ENCODE measurements at regions not wholly inside any gene's neighbourhood (a gene's known extent, or its start where the extent isn't known, plus 50 kb on each side); places are given as distances from the start of the nearest gene placed in this dataset.

DNA sequence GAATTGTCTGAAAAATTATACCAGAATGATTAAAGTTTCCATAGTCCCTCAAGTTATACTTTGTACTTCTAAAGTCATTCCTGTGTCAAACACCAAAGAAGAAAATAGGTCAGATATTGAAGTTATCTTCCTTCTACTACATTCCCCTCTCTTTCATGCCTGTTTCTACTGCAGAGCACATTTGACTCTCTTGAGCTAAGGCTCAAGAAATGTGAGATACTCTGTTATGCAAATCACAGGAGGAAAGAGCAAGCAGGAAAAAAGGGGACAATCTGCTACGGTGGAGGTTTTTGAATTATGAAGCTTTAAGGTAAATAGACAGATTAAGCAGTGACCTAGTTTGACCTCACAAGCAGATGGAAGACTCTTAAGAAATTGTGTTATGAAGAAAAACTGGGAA lies 198.9 kb upstream of the LDB2 start:
- Histone ChIP-seq H3K4me1 (ENCODE audit: control insufficient read depth in 1 of 2, extremely low read depth in 1 of 2, insufficient read depth in 2 of 2, low read length in 2 of 2) (no peaks in the 10 kb centered on the region), H3K4me3 (ENCODE audit: control insufficient read depth in 1 of 2, extremely low read depth in 1 of 2, low read length in 1 of 2) (no peak overlapping the region), H3K9me3 (no peaks in the 10 kb centered on the region), H3K27ac (ENCODE audit: low read length) (no peak overlapping the region), H3K27me3 (replicated peaks in 1 of 2; ENCODE audit: control insufficient read depth in 2 of 2, extremely low read depth in 1 of 2, insufficient read depth in 2 of 2, low read length in 1 of 2) (no peaks in the 10 kb centered on the region), H3K36me3 (ENCODE audit: control insufficient read depth in 2 of 2, extremely low read depth in 1 of 2, insufficient read depth in 1 of 2, low read length in 1 of 2) (no peaks in the 10 kb centered on the region)
- ATAC-seq (replicated peaks in 1 of 4) (no peak), DNase-seq (no peak)
- H3K27ac Mint-ChIP-seq: no peak overlapping the region
- H3K9me3 Mint-ChIP-seq: no peaks in the 10 kb centered on the region
- H3K4me1 Mint-ChIP-seq: no peaks in the 10 kb centered on the region
- ChIA-PET POLR2A (no interaction called here), CTCF (no interaction called here)
- 100% methylated on average over 1 of the region's 1 CpG for whole genome bisulfite sequencing (ENCODE audit: insufficient coverage)
- no peak overlapping the region for H3K4me3 Mint-ChIP-seq
- peaks cover 0 to 14% of the 10 kb centered on the region in 2 donors for H3K27me3 Mint-ChIP-seq
- H3K36me3 Mint-ChIP-seq: no peaks in the 10 kb centered on the region

DNA sequence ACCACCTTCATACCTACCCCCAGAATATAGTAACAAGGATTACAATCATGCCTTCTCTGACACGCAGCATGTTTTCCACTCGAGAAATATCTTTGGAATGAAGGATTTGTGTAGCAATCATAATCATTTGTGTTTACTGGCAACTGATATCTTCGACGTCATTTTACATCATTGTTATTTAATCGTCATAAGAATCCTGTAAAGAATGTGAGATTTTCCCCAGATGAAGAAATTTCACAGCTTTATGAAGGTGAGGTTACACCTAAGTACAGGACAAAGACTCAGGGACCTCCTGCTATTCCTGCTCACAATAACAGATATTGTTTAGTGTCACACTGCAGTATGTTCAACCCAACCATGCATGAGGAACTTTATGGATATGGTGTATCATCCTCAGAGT lies 198.2 kb upstream of the LDB2 start:
- H3K9me3 Mint-ChIP-seq: no peaks in the 10 kb centered on the region
- no CpG with 5 or more reads among the region's 5 CpGs for WGBS (ENCODE audit: insufficient coverage)

DNA sequence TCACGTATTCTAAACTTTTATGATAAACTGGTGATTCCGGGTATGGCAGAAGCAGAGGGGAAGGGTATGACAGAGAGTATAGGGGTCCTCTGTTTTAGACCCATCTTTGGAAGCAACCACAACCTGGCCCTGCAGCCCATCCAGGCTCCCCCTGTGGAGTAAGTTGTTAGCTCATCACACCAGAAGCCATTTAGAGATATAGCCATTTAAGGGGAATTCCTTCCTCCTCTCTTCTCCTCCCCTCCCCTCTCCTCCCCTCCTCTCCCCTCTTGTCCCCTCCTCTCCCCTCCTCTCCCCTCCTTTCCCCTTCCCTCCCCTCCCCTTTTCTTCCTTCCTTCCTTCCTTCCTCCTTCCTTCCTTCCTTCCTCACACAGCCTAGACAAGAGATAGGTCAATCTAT lies 197.3 kb upstream of the LDB2 start:
- no peaks in the 10 kb centered on the region for H3K4me1 Mint-ChIP-seq
- H3K36me3 Mint-ChIP-seq: no peaks in the 10 kb centered on the region
- H3K9me3 Mint-ChIP-seq: no peaks in the 10 kb centered on the region
- no peak overlapping the region for H3K4me3 Mint-ChIP-seq
- no peak for DNase-seq
- Histone ChIP-seq H3K27ac (ENCODE audit: low read length) (no peak overlapping the region), H3K36me3 (ENCODE audit: control insufficient read depth in 2 of 2, extremely low read depth in 1 of 2, insufficient read depth in 1 of 2, low read length in 1 of 2) (no peaks in the 10 kb centered on the region), H3K27me3 (replicated peaks in 1 of 2; ENCODE audit: control insufficient read depth in 2 of 2, extremely low read depth in 1 of 2, insufficient read depth in 2 of 2, low read length in 1 of 2) (no peaks in the 10 kb centered on the region), H3K4me1 (ENCODE audit: control insufficient read depth in 1 of 2, extremely low read depth in 1 of 2, insufficient read depth in 2 of 2, low read length in 2 of 2) (no peaks in the 10 kb centered on the region), H3K9me3 (no peaks in the 10 kb centered on the region), H3K4me3 (ENCODE audit: control insufficient read depth in 1 of 2, extremely low read depth in 1 of 2, low read length in 1 of 2) (no peak overlapping the region)
- ChIA-PET POLR2A (no interaction called here), CTCF (no interaction called here)
- no peak for ATAC-seq (replicated peaks in 1 of 4)
- peaks cover 0 to 11% of the 10 kb centered on the region in 2 donors for H3K27me3 Mint-ChIP-seq
- H3K27ac Mint-ChIP-seq: no peak overlapping the region
- WGBS (ENCODE audit: insufficient coverage): no CpG with 5 or more reads among the region's 2 CpGs

More for the DNA sequence above, 198.2 kb upstream of the LDB2 start:
- Mint-ChIP-seq H3K27me3 (peaks cover 0 to 11% of the 10 kb centered on the region in 2 donors), H3K27ac (no peak overlapping the region), H3K36me3 (no peaks in the 10 kb centered on the region), H3K4me1 (no peaks in the 10 kb centered on the region), H3K4me3 (no peak overlapping the region)
- DNase-seq (no peak), ATAC-seq (replicated peaks in 1 of 4) (no peak)
- no peaks in the 10 kb centered on the region for H3K27me3 ChIP-seq (replicated peaks in 1 of 2; ENCODE audit: control insufficient read depth in 2 of 2, extremely low read depth in 1 of 2, insufficient read depth in 2 of 2, low read length in 1 of 2)
- H3K4me3 ChIP-seq (ENCODE audit: control insufficient read depth in 1 of 2, extremely low read depth in 1 of 2, low read length in 1 of 2): no peak overlapping the region
- H3K9me3 ChIP-seq: no peaks in the 10 kb centered on the region
- CTCF ChIA-PET: no interaction called here
- POLR2A ChIA-PET: no interaction called here
- H3K27ac ChIP-seq (ENCODE audit: low read length): no peak overlapping the region
- H3K36me3 ChIP-seq (ENCODE audit: control insufficient read depth in 2 of 2, extremely low read depth in 1 of 2, insufficient read depth in 1 of 2, low read length in 1 of 2): no peaks in the 10 kb centered on the region
- H3K4me1 ChIP-seq (ENCODE audit: control insufficient read depth in 1 of 2, extremely low read depth in 1 of 2, insufficient read depth in 2 of 2, low read length in 2 of 2): no peaks in the 10 kb centered on the region

DNA sequence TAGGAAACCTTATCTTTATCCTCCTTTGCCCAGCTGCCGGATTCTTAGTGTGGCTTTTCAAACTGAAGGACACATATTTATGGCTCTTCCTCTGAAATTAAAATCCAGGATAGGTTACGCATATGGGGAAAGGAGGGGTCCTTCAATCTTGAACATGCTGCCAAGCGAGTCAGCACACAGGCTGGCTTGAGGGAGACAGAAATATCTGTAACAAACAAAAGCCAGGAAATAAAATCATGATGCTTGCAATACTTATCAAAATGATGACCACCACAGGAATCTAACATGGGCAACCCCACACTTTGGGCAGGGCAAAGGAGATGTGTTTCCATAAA lies 196.4 kb upstream of the LDB2 start:
- H3K27me3 Mint-ChIP-seq: peaks cover 0 to 11% of the 10 kb centered on the region in 2 donors
- ATAC-seq (replicated peaks in 1 of 4) (no peak), DNase-seq (no peak)
- Histone ChIP-seq H3K4me3 (ENCODE audit: control insufficient read depth in 1 of 2, extremely low read depth in 1 of 2, low read length in 1 of 2) (no peak overlapping the region), H3K9me3 (no peaks in the 10 kb centered on the region), H3K4me1 (ENCODE audit: control insufficient read depth in 1 of 2, extremely low read depth in 1 of 2, insufficient read depth in 2 of 2, low read length in 2 of 2) (no peaks in the 10 kb centered on the region), H3K27ac (ENCODE audit: low read length) (no peak overlapping the region), H3K36me3 (ENCODE audit: control insufficient read depth in 2 of 2, extremely low read depth in 1 of 2, insufficient read depth in 1 of 2, low read length in 1 of 2) (no peaks in the 10 kb centered on the region), H3K27me3 (replicated peaks in 1 of 2; ENCODE audit: control insufficient read depth in 2 of 2, extremely low read depth in 1 of 2, insufficient read depth in 2 of 2, low read length in 1 of 2) (no peaks in the 10 kb centered on the region)
- no CpG with 5 or more reads among the region's 3 CpGs for whole genome bisulfite sequencing (ENCODE audit: insufficient coverage)
- no peaks in the 10 kb centered on the region for H3K4me1 Mint-ChIP-seq
- CTCF ChIA-PET: no interaction called here
- POLR2A ChIA-PET: no interaction called here
- H3K4me3 Mint-ChIP-seq: no peak overlapping the region
- no peaks in the 10 kb centered on the region for H3K9me3 Mint-ChIP-seq
- no peaks in the 10 kb centered on the region for H3K36me3 Mint-ChIP-seq
- no peak overlapping the region for H3K27ac Mint-ChIP-seq

DNA sequence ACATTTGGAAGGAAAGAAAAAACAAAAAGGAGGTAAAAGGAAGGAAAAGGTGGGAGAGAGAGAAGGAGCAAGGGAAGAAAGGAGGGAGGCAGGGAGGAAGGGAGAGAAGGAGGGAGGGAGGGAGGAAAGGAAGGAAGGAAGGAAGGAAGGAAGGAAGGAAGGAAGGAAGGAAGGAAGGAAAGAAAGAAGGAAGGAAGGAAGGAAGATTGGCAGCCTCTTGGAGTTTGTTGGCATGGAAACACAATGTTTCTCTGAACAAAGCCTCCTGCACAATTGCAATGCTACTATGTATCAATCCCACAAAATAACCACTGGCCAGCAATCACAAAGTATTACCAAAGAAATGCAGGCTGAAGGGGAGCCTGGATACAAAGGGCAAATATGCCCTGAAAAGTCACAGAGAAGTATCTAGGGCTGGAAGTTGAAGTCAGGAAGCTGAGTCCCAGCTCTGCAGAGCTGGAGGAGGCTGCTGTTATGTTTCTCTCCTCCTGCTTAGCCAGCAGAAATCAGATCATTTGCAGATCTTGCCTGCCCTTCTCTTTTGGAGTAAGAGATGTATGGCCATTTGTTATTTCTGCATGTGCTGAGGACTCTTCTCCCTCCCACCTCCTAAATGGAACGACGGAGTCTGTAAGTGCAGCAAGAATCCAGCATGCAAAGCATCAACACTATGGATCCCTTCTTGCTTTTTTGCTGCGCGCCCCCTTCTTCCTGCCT lies 195.9 kb upstream of the LDB2 start:
- DNase-seq (no peak), ATAC-seq (replicated peaks in 1 of 4) (no peak)
- POLR2A ChIA-PET: no interaction called here
- Histone ChIP-seq H3K27me3 (replicated peaks in 1 of 2; ENCODE audit: control insufficient read depth in 2 of 2, extremely low read depth in 1 of 2, insufficient read depth in 2 of 2, low read length in 1 of 2) (no peaks in the 10 kb centered on the region), H3K36me3 (ENCODE audit: control insufficient read depth in 2 of 2, extremely low read depth in 1 of 2, insufficient read depth in 1 of 2, low read length in 1 of 2) (no peaks in the 10 kb centered on the region), H3K4me3 (ENCODE audit: control insufficient read depth in 1 of 2, extremely low read depth in 1 of 2, low read length in 1 of 2) (no peak overlapping the region), H3K27ac (ENCODE audit: low read length) (no peak overlapping the region), H3K4me1 (ENCODE audit: control insufficient read depth in 1 of 2, extremely low read depth in 1 of 2, insufficient read depth in 2 of 2, low read length in 2 of 2) (no peaks in the 10 kb centered on the region), H3K9me3 (no peaks in the 10 kb centered on the region)
- 15% methylated on average over 4 of the region's 4 CpGs for WGBS (ENCODE audit: insufficient coverage)
- no peak overlapping the region for H3K27ac Mint-ChIP-seq
- H3K36me3 Mint-ChIP-seq: no peaks in the 10 kb centered on the region
- CTCF ChIA-PET: no interaction called here
- H3K27me3 Mint-ChIP-seq: peaks cover 0 to 8% of the 10 kb centered on the region in 2 donors
- H3K4me1 Mint-ChIP-seq: no peaks in the 10 kb centered on the region
- no peaks in the 10 kb centered on the region for H3K9me3 Mint-ChIP-seq
- no peak overlapping the region for H3K4me3 Mint-ChIP-seq

DNA sequence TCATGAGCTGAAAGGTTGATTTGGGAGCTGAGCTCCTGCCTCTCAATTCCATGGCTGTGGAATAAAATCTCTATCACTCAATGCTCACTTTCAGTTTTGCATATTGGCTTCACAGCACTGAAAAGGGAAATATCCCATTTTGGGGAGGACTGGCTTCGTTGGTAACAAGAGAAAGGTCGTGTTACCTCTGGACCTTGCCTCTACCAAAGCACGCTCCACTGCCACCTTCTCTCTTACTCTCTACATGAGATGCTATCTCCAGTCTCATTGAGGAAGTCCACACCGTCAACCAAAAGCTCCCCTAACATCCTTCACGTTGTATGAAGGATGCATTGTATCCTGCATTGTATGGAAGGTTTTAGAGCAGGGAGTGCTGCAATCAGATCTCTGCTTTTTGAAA lies 195.0 kb upstream of the LDB2 start:
- Histone ChIP-seq H3K27ac (ENCODE audit: low read length) (no peak overlapping the region), H3K4me3 (ENCODE audit: control insufficient read depth in 1 of 2, extremely low read depth in 1 of 2, low read length in 1 of 2) (no peak overlapping the region)
- no peak overlapping the region for H3K27ac Mint-ChIP-seq

More for the DNA sequence above, 195.0 kb upstream of the LDB2 start:
- POLR2A ChIA-PET: no interaction called here
- ATAC-seq (replicated peaks in 1 of 4) (no peak), DNase-seq (no peak)
- H3K27me3 Mint-ChIP-seq: peaks cover 2 to 8% of the 10 kb centered on the region in 2 donors
- no peaks in the 10 kb centered on the region for H3K36me3 Mint-ChIP-seq
- WGBS (ENCODE audit: insufficient coverage): 60% methylated on average over 1 of the region's 5 CpGs
- H3K27me3 ChIP-seq (replicated peaks in 1 of 2; ENCODE audit: control insufficient read depth in 2 of 2, extremely low read depth in 1 of 2, insufficient read depth in 2 of 2, low read length in 1 of 2): no peaks in the 10 kb centered on the region
- no peak overlapping the region for H3K4me3 Mint-ChIP-seq
- no peaks in the 10 kb centered on the region for H3K9me3 ChIP-seq
- H3K9me3 Mint-ChIP-seq: no peaks in the 10 kb centered on the region
- no peaks in the 10 kb centered on the region for H3K4me1 ChIP-seq (ENCODE audit: control insufficient read depth in 1 of 2, extremely low read depth in 1 of 2, insufficient read depth in 2 of 2, low read length in 2 of 2)
- CTCF ChIA-PET: no interaction called here
- no peaks in the 10 kb centered on the region for H3K36me3 ChIP-seq (ENCODE audit: control insufficient read depth in 2 of 2, extremely low read depth in 1 of 2, insufficient read depth in 1 of 2, low read length in 1 of 2)
- H3K4me1 Mint-ChIP-seq: no peaks in the 10 kb centered on the region
